PC-3 (cell line): ENCODE measurements at regions not wholly inside any gene's neighbourhood (a gene's known extent, or its start where the extent isn't known, plus 50 kb on each side); places are given as distances from the start of the nearest gene placed in this dataset.

Source experiments
- ATAC-seq: fragments of 200-7000 bp; cut with Tn5 transposase; 2 replicates; pipeline ENCODE4 v1.9.1; 2020; ENCODE audit warnings: mild to moderate bottlenecking, moderate library complexity
- BruUV-seq: library from RNA; stranded (reverse); fragments of 400-500 nt; replicated peaks from 2 replicates; lab custom pipeline; 2021; lab: Mats Ljungman, UMichigan
- CTCF ChIA-PET: fragments of 300-600 bp; sonication (Branson Sonifier 250); formaldehyde crosslinking; loops from one replicate; lab custom pipeline; 2022; ENCODE audit warnings: antibody characterized with exemption; lab: Charles Lee
- POLR2A ChIA-PET: fragments of 300-600 bp; sonication (Branson Sonifier 250); formaldehyde crosslinking; loops from one replicate; lab custom pipeline; 2022; ENCODE audit warnings: antibody characterized with exemption; ENCODE audit not compliant: unreplicated experiment; lab: Charles Lee
- DNase-seq: peaks from one replicate; pipeline ENCODE4 v3.0.0-alpha.2; 2015
- H2AFZ ChIP-seq: fragments of 300-600 bp; sonication (generic); 2 replicates; pipeline ENCODE4 v1.6.0; 2016; ENCODE audit warnings: antibody characterized with exemption, low read length
- H3F3A ChIP-seq: fragments of 300-600 bp; sonication (generic); one replicate; pipeline ENCODE4 v1.6.0; 2017; ENCODE audit warnings: antibody characterized with exemption, low read length, control low read depth, mild to moderate bottlenecking; ENCODE audit not compliant: unreplicated experiment
- H3K27ac ChIP-seq: fragments of 300-600 bp; sonication (generic); 2 replicates; pipeline ENCODE4 v1.5.1; 2016; ENCODE audit warnings: mild to moderate bottlenecking, low read length
- H3K27me3 ChIP-seq: fragments of 300-600 bp; sonication (generic); 2 replicates; pipeline ENCODE4 v1.6.1; 2016; ENCODE audit warnings: low read length, mixed read lengths
- H3K36me3 ChIP-seq: fragments of 300-600 bp; sonication (generic); 2 replicates; pipeline ENCODE4 v1.6.1; 2016; ENCODE audit warnings: low read depth, mixed run types, low read length, mixed read lengths
- H3K4me1 ChIP-seq: fragments of 300-600 bp; sonication (generic); 2 replicates; pipeline ENCODE4 v1.5.1; 2016; ENCODE audit warnings: low read length; ENCODE audit not compliant: insufficient read depth
- H3K4me2 ChIP-seq: fragments of 300-600 bp; sonication (generic); 2 replicates; pipeline ENCODE4 v1.6.0; 2016; ENCODE audit warnings: low read length
- H3K4me3 ChIP-seq: fragments of 300-600 bp; sonication (generic); 2 replicates; pipeline ENCODE4 v1.5.1; 2016; ENCODE audit warnings: mild to moderate bottlenecking, low read length, mixed read lengths
- H3K79me2 ChIP-seq: fragments of 300-600 bp; sonication (generic); 2 replicates; pipeline ENCODE4 v1.6.1; 2017; ENCODE audit warnings: low read length, mixed read lengths
- H3K9ac ChIP-seq: fragments of 300-600 bp; sonication (generic); 2 replicates; pipeline ENCODE4 v1.6.0; 2016; ENCODE audit warnings: mild to moderate bottlenecking, low read length
- H3K9me2 ChIP-seq: fragments of 300-600 bp; sonication (generic); replicated peaks from 2 replicates; pipeline ENCODE4 v1.6.1; 2016; ENCODE audit warnings: mixed run types, low read length, mixed read lengths
- H3K9me3 ChIP-seq: fragments of 300-600 bp; sonication (generic); 2 replicates; pipeline ENCODE4 v1.6.1; 2016; ENCODE audit warnings: low read length, mixed read lengths
- H4K20me1 ChIP-seq: fragments of 300-600 bp; sonication (generic); 2 replicates; pipeline ENCODE4 v1.6.1; 2016; ENCODE audit warnings: low read length, mixed read lengths
- EZH2 ChIP-seq: fragments of 300-600 bp; sonication (generic); IDR thresholded peaks from one replicate; pipeline ENCODE4 v1.6.1; 2017; ENCODE audit warnings: antibody characterized with exemption, mild to moderate bottlenecking, low read length; ENCODE audit not compliant: unreplicated experiment
- EZH2phosphoT487 ChIP-seq: fragments of 300-600 bp; sonication (generic); IDR thresholded peaks from 2 replicates; pipeline ENCODE4 v1.6.1; 2018; ENCODE audit warnings: mild to moderate bottlenecking, antibody characterized with exemption, low read length, borderline replicate concordance
- intact Hi-C: fragments of 100-400 bp; cut with micrococcal nuclease; formaldehyde crosslinking; loops from 2 replicates; pipeline ENCODE4 v1.9.0; 2023
- TF ChIP-seq, protein P1 (sequence below): fragments of 300-600 bp; sonication (generic); conservative IDR thresholded peaks from 2 replicates; pipeline ENCODE4 v1.5.1; 2017; ENCODE audit warnings: antibody characterized with exemption, low read depth, mild to moderate bottlenecking, low read length

DNA sequence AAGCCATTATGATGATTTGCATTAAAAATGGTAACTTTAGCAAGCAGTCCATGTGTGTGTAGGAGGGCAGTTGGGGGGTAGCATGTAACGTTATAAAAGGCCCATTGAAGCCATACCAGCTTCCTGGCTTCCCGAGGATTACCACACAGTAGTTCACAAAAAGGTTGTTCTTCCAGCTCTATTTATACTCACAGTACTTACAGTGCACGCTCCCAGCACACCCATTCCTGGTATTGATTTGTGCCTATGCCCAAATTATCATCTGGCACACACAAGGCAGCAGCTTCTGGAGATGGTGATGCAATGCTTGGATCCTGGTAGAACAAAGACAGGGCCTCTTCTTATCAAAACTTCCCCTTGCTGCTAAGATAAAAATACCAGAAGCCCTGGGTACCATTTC is 436.8 kb downstream of the HAO1 start:
- Histone ChIP-seq H3K27ac (no peak overlapping the region), H3K4me2 (no peak overlapping the region), H3K79me2 (no peaks in the 10 kb centered on the region), H3F3A (no peaks in the 10 kb centered on the region), H3K36me3 (no peaks in the 10 kb centered on the region), H4K20me1 (no peaks in the 10 kb centered on the region), H3K4me3 (no peak overlapping the region), H3K9me3 (no peaks in the 10 kb centered on the region), H3K27me3 (no peaks in the 10 kb centered on the region), H3K9ac (no peak overlapping the region), H2AFZ (no peak overlapping the region), H3K9me2 (no peaks in the 10 kb centered on the region), H3K4me1 (peaks cover 3% of the 10 kb centered on the region; the same call in 1 of the 2 replicates)
- intact Hi-C loops, result loop anchor here (5.0 kb wide), 1 partner anchor 354 kb away; no protein-coding TSS in a partner anchor
- ATAC-seq (no peak), DNase-seq (no peak)
- ChIA-PET CTCF (no interaction called here), POLR2A (no interaction called here)
- no TSS peak for BruUV-seq
- TF ChIP-seq EZH2phosphoT487 (no peak), EZH2 (no peak)
- TF ChIP-seq, protein P1, sequence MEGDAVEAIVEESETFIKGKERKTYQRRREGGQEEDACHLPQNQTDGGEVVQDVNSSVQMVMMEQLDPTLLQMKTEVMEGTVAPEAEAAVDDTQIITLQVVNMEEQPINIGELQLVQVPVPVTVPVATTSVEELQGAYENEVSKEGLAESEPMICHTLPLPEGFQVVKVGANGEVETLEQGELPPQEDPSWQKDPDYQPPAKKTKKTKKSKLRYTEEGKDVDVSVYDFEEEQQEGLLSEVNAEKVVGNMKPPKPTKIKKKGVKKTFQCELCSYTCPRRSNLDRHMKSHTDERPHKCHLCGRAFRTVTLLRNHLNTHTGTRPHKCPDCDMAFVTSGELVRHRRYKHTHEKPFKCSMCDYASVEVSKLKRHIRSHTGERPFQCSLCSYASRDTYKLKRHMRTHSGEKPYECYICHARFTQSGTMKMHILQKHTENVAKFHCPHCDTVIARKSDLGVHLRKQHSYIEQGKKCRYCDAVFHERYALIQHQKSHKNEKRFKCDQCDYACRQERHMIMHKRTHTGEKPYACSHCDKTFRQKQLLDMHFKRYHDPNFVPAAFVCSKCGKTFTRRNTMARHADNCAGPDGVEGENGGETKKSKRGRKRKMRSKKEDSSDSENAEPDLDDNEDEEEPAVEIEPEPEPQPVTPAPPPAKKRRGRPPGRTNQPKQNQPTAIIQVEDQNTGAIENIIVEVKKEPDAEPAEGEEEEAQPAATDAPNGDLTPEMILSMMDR, result no peak

DNA sequence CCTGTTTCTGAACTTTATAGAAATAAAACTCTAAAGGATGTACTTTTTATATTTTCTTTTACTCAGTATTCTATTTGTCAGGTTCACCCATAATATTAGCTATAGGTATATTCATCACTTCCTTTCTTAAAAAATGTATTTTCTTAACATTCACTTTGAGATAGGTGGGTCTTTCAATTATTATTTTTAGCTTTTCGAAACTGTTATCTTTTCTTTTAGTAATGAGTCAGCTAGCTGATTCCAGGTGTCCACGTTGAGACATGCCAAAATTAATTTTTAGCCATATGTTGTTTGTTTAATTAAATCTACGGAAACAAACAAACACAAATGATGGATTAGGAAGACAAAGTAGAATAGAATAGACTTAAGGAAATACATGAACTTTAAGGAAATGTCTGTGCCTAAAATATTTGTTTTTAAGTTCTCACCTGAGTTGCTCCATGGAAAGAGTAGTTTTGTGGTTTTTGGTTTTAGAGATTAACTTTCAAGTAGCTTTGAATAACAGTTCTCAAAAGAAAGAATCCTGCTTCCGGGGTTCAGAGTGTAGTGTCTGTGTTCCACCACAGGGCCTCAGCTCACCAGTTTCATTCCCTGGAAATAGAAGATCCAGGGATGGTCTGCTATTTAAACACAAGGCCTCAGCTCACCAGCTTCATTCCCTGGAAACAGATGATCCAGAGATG is 435.0 kb downstream of the HAO1 start:
- CTCF ChIA-PET, result no interaction called here

More for the DNA sequence above, 435.0 kb downstream of the HAO1 start:
- no peak overlapping the region for H3K9ac ChIP-seq
- no peak overlapping the region for H3K4me2 ChIP-seq
- TF ChIP-seq, protein P1, result no peak
- TF ChIP-seq EZH2 (no peak), EZH2phosphoT487 (no peak)
- no peaks in the 10 kb centered on the region for H4K20me1 ChIP-seq
- no peaks in the 10 kb centered on the region for H3K9me3 ChIP-seq
- H2AFZ ChIP-seq, result no peak overlapping the region
- H3K4me1 ChIP-seq, result no peaks in the 10 kb centered on the region
- no peaks in the 10 kb centered on the region for H3F3A ChIP-seq
- DNase-seq (no peak), ATAC-seq (no peak)
- no peaks in the 10 kb centered on the region for H3K9me2 ChIP-seq
- POLR2A ChIA-PET, result interaction anchor here (0.7 kb wide), 1 partner anchor 104 kb away, joined by 3 read pairs; no protein-coding TSS in a partner anchor
- no peaks in the 10 kb centered on the region for H3K27me3 ChIP-seq
- no peaks in the 10 kb centered on the region for H3K79me2 ChIP-seq
- no peak overlapping the region for H3K4me3 ChIP-seq
- BruUV-seq, result no TSS peak
- intact Hi-C loops, result no loop called here
- H3K27ac ChIP-seq, result no peak overlapping the region
- H3K36me3 ChIP-seq, result no peaks in the 10 kb centered on the region
